ENCODE measurements at regions not wholly inside any gene's neighbourhood (a gene's known extent, or its start where the extent isn't known, plus 50 kb on each side); places are given as distances from the start of the nearest gene placed in this dataset.

GRCh38 chr20:1774479-1774878 is 116.9 kb upstream of the SIRPG start:
- TF ChIP-seq POLR2AphosphoS5 (IDR thresholded peaks at IDR 0.05; ENCODE audit: low read length) (no peak), SMC3 (IDR thresholded peaks at IDR 0.05; ENCODE audit: borderline replicate concordance, low read length) (no peak), YBX1 (IDR thresholded peaks at IDR 0.05) (no peak)

Data from GM12878 (cell line).